Spleen (tissue), 11 donors: ENCODE measurements at regions not wholly inside any gene's neighbourhood (a gene's known extent, or its start where the extent isn't known, plus 50 kb on each side); places are given as distances from the start of the nearest gene placed in this dataset.

Source experiments
- DNase-seq: peaks from one replicate; pipeline ENCODE4 v3.0.0-alpha.2; 2020
- H3K27ac ChIP-seq, 8 donors: fragments of 200-600 bp; sonication (generic) in 7 of 8; 1 replicate in 4 of 8; 2 replicates in 4 of 8; pipeline versions ENCODE4 v1.5.0 to v1.8.0; 2016 to 2021; ENCODE audit warnings: inconsistent platforms in 4 of 8, mild to moderate bottlenecking in 4 of 8, moderate library complexity in 1 of 8
- H3K27me3 ChIP-seq, 7 donors: fragments of 200-600 bp; sonication (generic) in 6 of 7; replicated peaks in 1 of 7; 1 replicate in 4 of 7; 2 replicates in 3 of 7; pipeline versions ENCODE4 v1.5.0 to v1.8.0; 2016 to 2021; ENCODE audit warnings: inconsistent platforms in 3 of 7, mild to moderate bottlenecking in 1 of 7
- H3K36me3 ChIP-seq, 6 donors: fragments of 200-600 bp; sonication (generic) in 5 of 6; 1 replicate in 4 of 6; 2 replicates in 2 of 6; pipeline versions ENCODE4 v1.5.0 to v1.8.0; 2016 to 2021; ENCODE audit warnings: inconsistent platforms in 2 of 6
- H3K4me1 ChIP-seq, 6 donors: fragments of 200-600 bp; sonication (generic) in 5 of 6; 1 replicate in 3 of 6; 2 replicates in 3 of 6; pipeline versions ENCODE4 v1.5.0 to v1.8.0; 2016 to 2021; ENCODE audit warnings: inconsistent platforms in 3 of 6
- H3K4me3 ChIP-seq, 8 donors: fragments of 200-600 bp; sonication (generic) in 7 of 8; 1 replicate in 4 of 8; 2 replicates in 4 of 8; pipeline versions ENCODE4 v1.5.0 to v1.8.0; 2016 to 2021; ENCODE audit warnings: inconsistent platforms in 4 of 8, mild to moderate bottlenecking in 4 of 8, moderate library complexity in 2 of 8
- H3K9me3 ChIP-seq, 8 donors: fragments of 200-600 bp; sonication (generic) in 7 of 8; 1 replicate in 4 of 8; 2 replicates in 4 of 8; pipeline versions ENCODE4 v1.5.0 to v1.8.0; 2016 to 2021; ENCODE audit warnings: inconsistent platforms in 4 of 8
- POLR2A ChIP-seq, 3 donors: fragments of 450-650 bp; IDR thresholded peaks; one replicate each; pipeline ENCODE4 v1.5.1; 2017; ENCODE audit warnings: antibody characterized with exemption in 3 of 3, mild to moderate bottlenecking in 1 of 3
- POLR2AphosphoS5 ChIP-seq, 3 donors: sonication (generic); formaldehyde crosslinking; IDR thresholded peaks; one replicate each; pipeline ENCODE4 v1.5.1; 2017; ENCODE audit warnings: antibody characterized with exemption in 3 of 3
- WGBS, 5 donors: extraction: QIAGEN DNeasy Blood & Tissue Kit in 3 of 5; methylation state at CpG; one replicate each; pipeline versions ENCODE4 v1.1.5 to v1.1.7; 2013 to 2018; 5-methylcytosine and 5-hydroxymethylcytosine counted together
- intact Hi-C: fragments of 100-400 bp; cut with DNase I; formaldehyde crosslinking; loops from one replicate; pipeline ENCODE4 v1.15.0; 2023; ENCODE audit warnings: low total_unique reads
- TF ChIP-seq, protein P1 (sequence below), 11 experiments: fragments of 200-600 bp in 7 of 11; fragments of 450-650 bp in 4 of 11; sonication (generic) in 4 of 11; IDR thresholded peaks in 8 of 11; conservative IDR thresholded peaks in 3 of 11; 1 replicate in 7 of 11; 2 replicates in 4 of 11; pipeline versions ENCODE4 v1.4.0 to v1.8.0; 2016 to 2021; ENCODE audit warnings: antibody characterized with exemption in 11 of 11, inconsistent platforms in 4 of 11, mild to moderate bottlenecking in 1 of 11
- donor health status: healthy with polysubstance abuse.
- donor health status: DM: no; HTN: no; CAD: no; lungs with moderate emphysema.
- donor health status: DM: no; HTN: no; CAD: no.
- donor health status: Bipolar disorder and iron deficiency.
- donor health status: healthy.
- donor health status: DM: no; HTN: no; CAD: no.
- donor health status: DM: yes; HTN: yes; CAD: no.

DNA sequence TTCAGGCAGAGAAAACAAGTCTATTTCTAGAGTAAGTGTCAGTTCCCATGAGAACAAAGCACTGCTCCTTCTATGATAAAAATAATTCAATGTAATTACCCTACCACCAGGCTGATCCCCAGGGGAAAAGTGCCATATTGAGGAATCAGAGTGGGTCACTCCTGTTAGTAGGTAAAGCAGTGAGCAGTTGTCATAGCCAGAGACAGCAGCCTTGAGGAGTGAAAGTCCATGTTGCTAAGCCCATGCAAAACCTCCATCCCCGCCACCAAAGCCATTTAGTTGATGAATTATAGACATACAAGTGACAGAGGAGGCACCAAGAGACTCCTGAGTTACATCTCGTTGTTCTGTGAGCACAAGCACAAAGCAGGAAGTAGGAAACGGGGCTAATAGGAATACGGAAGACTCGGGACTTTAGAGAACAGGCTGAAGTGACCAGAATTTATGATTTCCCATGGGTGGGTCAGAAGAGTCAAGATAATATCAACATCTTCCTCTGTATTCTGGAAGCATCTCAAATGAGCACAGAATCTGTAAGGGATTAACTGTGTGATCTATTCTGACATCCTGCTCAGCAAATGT lies 197.9 kb downstream of the MAFB start:
- 26 to 39% (median 27%) methylated on average over 5 of the region's 5 CpGs for WGBS, 5 donors
- Histone ChIP-seq H3K4me3 (no peak overlapping the region), H3K27me3 (no peaks in the 10 kb centered on the region), H3K4me1 (peaks cover 0 to 43% (median 17%) of the 10 kb centered on the region in 6 donors), H3K9me3 (peaks cover 0 to 5% (median 0%) of the 10 kb centered on the region in 8 donors), H3K27ac (peak overlapping the region in 1 of 8 donors; percentile 91), H3K36me3 (no peaks in the 10 kb centered on the region)
- TF ChIP-seq, protein P1, sequence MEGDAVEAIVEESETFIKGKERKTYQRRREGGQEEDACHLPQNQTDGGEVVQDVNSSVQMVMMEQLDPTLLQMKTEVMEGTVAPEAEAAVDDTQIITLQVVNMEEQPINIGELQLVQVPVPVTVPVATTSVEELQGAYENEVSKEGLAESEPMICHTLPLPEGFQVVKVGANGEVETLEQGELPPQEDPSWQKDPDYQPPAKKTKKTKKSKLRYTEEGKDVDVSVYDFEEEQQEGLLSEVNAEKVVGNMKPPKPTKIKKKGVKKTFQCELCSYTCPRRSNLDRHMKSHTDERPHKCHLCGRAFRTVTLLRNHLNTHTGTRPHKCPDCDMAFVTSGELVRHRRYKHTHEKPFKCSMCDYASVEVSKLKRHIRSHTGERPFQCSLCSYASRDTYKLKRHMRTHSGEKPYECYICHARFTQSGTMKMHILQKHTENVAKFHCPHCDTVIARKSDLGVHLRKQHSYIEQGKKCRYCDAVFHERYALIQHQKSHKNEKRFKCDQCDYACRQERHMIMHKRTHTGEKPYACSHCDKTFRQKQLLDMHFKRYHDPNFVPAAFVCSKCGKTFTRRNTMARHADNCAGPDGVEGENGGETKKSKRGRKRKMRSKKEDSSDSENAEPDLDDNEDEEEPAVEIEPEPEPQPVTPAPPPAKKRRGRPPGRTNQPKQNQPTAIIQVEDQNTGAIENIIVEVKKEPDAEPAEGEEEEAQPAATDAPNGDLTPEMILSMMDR (IDR thresholded peaks at IDR 0.05 in 8 of 11, conservative IDR thresholded peaks at IDR 0.05 in 3 of 11) = no peak
- TF ChIP-seq POLR2AphosphoS5 (IDR thresholded peaks at IDR 0.05) (no peak), POLR2A (IDR thresholded peaks at IDR 0.05) (no peak)
- intact Hi-C loops = no loop called here
- no peak for DNase-seq

DNA sequence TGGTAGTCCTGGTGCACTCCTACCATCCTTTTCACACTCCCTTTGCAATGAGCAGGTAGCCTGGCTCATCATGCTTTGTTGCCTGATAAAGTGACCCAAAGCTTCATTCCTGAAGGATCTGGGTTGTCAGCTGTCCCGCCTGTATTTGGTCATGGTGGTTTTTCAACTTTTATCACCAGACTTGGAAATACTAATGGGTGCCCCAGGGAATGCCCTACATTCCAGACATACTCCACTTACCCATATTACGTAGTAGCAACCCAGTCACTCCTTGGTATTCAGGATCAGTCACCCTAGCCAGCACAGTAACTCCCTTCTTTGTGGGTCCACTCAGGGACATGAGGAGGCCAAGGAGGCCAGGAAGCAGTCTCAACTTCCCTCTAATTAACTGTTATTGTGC lies 199.2 kb downstream of the MAFB start:
- no peaks in the 10 kb centered on the region for H3K36me3 ChIP-seq
- H3K27ac ChIP-seq = no peak overlapping the region
- intact Hi-C loops = no loop called here
- no peaks in the 10 kb centered on the region for H3K27me3 ChIP-seq
- no peak overlapping the region for H3K4me3 ChIP-seq
- TF ChIP-seq, protein P1 (IDR thresholded peaks at IDR 0.05 in 8 of 11, conservative IDR thresholded peaks at IDR 0.05 in 3 of 11) = no peak
- TF ChIP-seq POLR2A (IDR thresholded peaks at IDR 0.05) = no peak
- no peak for TF ChIP-seq POLR2AphosphoS5 (IDR thresholded peaks at IDR 0.05)
- WGBS, 5 donors = 87 to 97% (median 93%) methylated on average over 2 of the region's 2 CpGs
- H3K4me1 ChIP-seq = peaks cover 0 to 31% (median 11%) of the 10 kb centered on the region in 6 donors
- H3K9me3 ChIP-seq = peaks cover 0 to 6% (median 0%) of the 10 kb centered on the region in 8 donors
- no peak for DNase-seq

DNA sequence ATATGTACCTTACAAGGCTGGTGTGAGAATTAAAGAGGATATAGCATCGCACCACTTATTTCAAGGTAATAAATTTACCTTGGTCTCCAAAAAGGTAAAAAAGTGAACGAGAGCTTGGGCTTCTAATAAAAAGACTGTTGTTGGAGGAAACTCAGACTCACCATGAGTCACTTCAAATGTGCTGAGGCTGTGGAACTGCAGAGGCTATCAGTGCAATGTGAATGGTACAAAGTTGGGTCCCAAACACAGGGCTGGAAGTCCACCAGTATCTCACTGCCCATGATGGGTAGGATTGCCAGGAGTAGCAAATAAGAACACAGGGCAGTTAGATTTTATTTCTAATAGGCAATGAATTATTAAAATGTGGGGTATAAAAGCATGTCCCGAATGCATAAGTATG lies 200.6 kb downstream of the MAFB start:
- no peak overlapping the region for H3K27ac ChIP-seq
- 86 to 96% (median 92%) methylated on average over 3 of the region's 3 CpGs for WGBS, 5 donors
- intact Hi-C loops = no loop called here
- TF ChIP-seq, protein P1 (IDR thresholded peaks at IDR 0.05 in 8 of 11, conservative IDR thresholded peaks at IDR 0.05 in 3 of 11) = no peak
- TF ChIP-seq POLR2A (IDR thresholded peaks at IDR 0.05) (no peak), POLR2AphosphoS5 (IDR thresholded peaks at IDR 0.05) (no peak)
- H3K27me3 ChIP-seq = no peaks in the 10 kb centered on the region
- peaks cover 0 to 6% (median 0%) of the 10 kb centered on the region in 8 donors for H3K9me3 ChIP-seq
- DNase-seq = no peak
- H3K4me1 ChIP-seq = peaks cover 0 to 16% (median 4%) of the 10 kb centered on the region in 6 donors
- H3K36me3 ChIP-seq = no peaks in the 10 kb centered on the region
- H3K4me3 ChIP-seq = no peak overlapping the region

DNA sequence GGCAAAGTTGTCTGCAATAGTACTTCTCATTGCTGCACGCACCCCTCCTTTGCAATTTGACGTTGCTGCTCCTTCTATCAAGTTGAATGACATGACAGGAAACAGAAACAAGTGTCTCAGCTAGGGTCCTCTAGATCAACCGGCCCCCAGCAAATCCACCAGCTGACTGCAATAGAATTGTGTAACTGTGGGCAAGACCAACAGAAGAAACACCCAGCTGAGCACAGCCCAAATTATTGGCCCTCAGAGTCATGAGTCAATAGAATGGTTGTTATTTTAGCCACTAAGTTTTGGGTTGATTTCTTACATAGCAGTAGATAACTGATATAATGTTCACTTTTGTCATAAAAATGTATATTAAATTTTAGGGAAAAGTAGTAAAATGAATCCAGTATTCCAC lies 202.7 kb downstream of the MAFB start:
- peaks cover 0 to 6% (median 0%) of the 10 kb centered on the region in 8 donors for H3K9me3 ChIP-seq
- H3K27ac ChIP-seq = no peak overlapping the region
- TF ChIP-seq POLR2AphosphoS5 (IDR thresholded peaks at IDR 0.05) (no peak), POLR2A (IDR thresholded peaks at IDR 0.05) (no peak)
- TF ChIP-seq, protein P1 (IDR thresholded peaks at IDR 0.05 in 8 of 11, conservative IDR thresholded peaks at IDR 0.05 in 3 of 11) = no peak
- H3K36me3 ChIP-seq = no peaks in the 10 kb centered on the region
- peaks cover 0 to 5% (median under 1%) of the 10 kb centered on the region in 6 donors for H3K4me1 ChIP-seq
- no peak for DNase-seq
- H3K4me3 ChIP-seq = no peak overlapping the region
- WGBS, 5 donors = 68 to 81% (median 72%) methylated on average over 3 of the region's 3 CpGs
- intact Hi-C loops = no loop called here
- no peaks in the 10 kb centered on the region for H3K27me3 ChIP-seq
